SK-N-MC (cell line): ENCODE measurements at regions not wholly inside any gene's neighbourhood (a gene's known extent, or its start where the extent isn't known, plus 50 kb on each side); places are given as distances from the start of the nearest gene placed in this dataset.

Experiments
- EZH2 ChIP-seq: fragments of 200-600 bp; sonication (generic); IDR thresholded peaks from one replicate; pipeline ENCODE4 v1.6.1; 2017; ENCODE audit warnings: antibody characterized with exemption
- FOXP2 ChIP-seq: optimal IDR thresholded peaks from 2 replicates; pipeline ENCODE3; 2011; ENCODE audit warnings: mild to moderate bottlenecking, moderate library complexity; ENCODE audit not compliant: insufficient read depth; ENCODE audit errors: extremely low read length, control extremely low read depth
- POLR2AphosphoS5 ChIP-seq: IDR thresholded peaks from 2 replicates; pipeline ENCODE4 v1.6.1; 2012; ENCODE audit warnings: mild to moderate bottlenecking, low read depth, low read length, borderline replicate concordance

- TF ChIP-seq EZH2 (no peak), POLR2AphosphoS5 (no peak), FOXP2 (no peak)
Observed at GRCh38 chr10:64332551-64332950, 811.4 kb downstream of the REEP3 start.
